HG03354 (cell line): ENCODE measurements at regions not wholly inside any gene's neighbourhood (a gene's known extent, or its start where the extent isn't known, plus 50 kb on each side); places are given as distances from the start of the nearest gene placed in this dataset.
"Not testable (repeated sequence)": the region's sequence is repeated elsewhere in the genome, so short reads cannot be mapped to it uniquely, and the experiment has no call there.

Source experiments
- ATAC-seq: cut with Tn5 transposase; IDR thresholded peaks from one replicate; pipeline ENCODE4 v1.9.1; 2021; ENCODE audit warnings: mild to moderate bottlenecking; ENCODE audit not compliant: unreplicated experiment, poor library complexity, severe bottlenecking

- ATAC-seq: no peak
Measured at GRCh38 chr6:81075974-81076373, 676.5 kb downstream of the TENT5A start.

- ATAC-seq: no peak
Measured at GRCh38 chr6:81073318-81073717, 679.2 kb downstream of the TENT5A start.

GRCh38 chr6:81071121-81071520 is 681.4 kb downstream of the TENT5A start:
- ATAC-seq: no peak

GRCh38 chr6:81067057-81067456 is 685.4 kb downstream of the TENT5A start:
- no peak for ATAC-seq

- no peak for ATAC-seq
Measured at GRCh38 chr6:81063891-81064290, 688.6 kb downstream of the TENT5A start.

GRCh38 chr6:81054036-81054435 is 698.4 kb downstream of the TENT5A start:
- no peak for ATAC-seq

GRCh38 chr6:81051952-81052351 is 700.5 kb downstream of the TENT5A start:
- no peak for ATAC-seq

- ATAC-seq: no peak
Measured at GRCh38 chr6:81049425-81050042, 702.9 kb downstream of the TENT5A start.

- ATAC-seq: no peak
Measured at GRCh38 chr6:81031416-81031815, 721.1 kb downstream of the TENT5A start.

- ATAC-seq: no peak
Measured at GRCh38 chr6:81026041-81026553, 726.4 kb downstream of the TENT5A start.

- no peak for ATAC-seq
Measured at GRCh38 chr6:81023709-81024108, 728.8 kb downstream of the TENT5A start.

GRCh38 chr6:81023007-81023582 is 729.4 kb downstream of the TENT5A start:
- ATAC-seq: no peak

GRCh38 chr6:81017586-81017985 is 734.9 kb downstream of the TENT5A start:
- not testable (repeated sequence) for ATAC-seq

GRCh38 chr6:81003894-81004293 is 748.6 kb downstream of the TENT5A start:
- ATAC-seq: no peak

- no peak for ATAC-seq
Measured at GRCh38 chr6:81003156-81003555, 749.3 kb downstream of the TENT5A start.

- no peak for ATAC-seq
Measured at GRCh38 chr6:81002126-81002525, 750.4 kb downstream of the TENT5A start.

- ATAC-seq: no peak
Measured at GRCh38 chr6:80991316-80991715, 761.2 kb downstream of the TENT5A start.

- no peak for ATAC-seq
Measured at GRCh38 chr6:80988892-80989291, 763.6 kb downstream of the TENT5A start.

- no peak for ATAC-seq
Measured at GRCh38 chr6:80988286-80988685, 764.2 kb downstream of the TENT5A start.

- ATAC-seq: not testable (repeated sequence)
Measured at GRCh38 chr6:80981226-80981625, 771.3 kb downstream of the TENT5A start.

GRCh38 chr6:80976336-80976735 is 776.1 kb downstream of the TENT5A start:
- ATAC-seq: no peak

GRCh38 chr6:80974579-80974978 is 777.9 kb downstream of the TENT5A start:
- ATAC-seq: no peak
